IMR-90 (cell line): ENCODE measurements at regions not wholly inside any gene's neighbourhood (a gene's known extent, or its start where the extent isn't known, plus 50 kb on each side); places are given as distances from the start of the nearest gene placed in this dataset.

Source experiments
- ATAC-seq: fragments of 200-7000 bp; cut with Tn5 transposase; 2 replicates; pipeline ENCODE4 v1.9.1; 2020; ENCODE audit warnings: low read depth, mild to moderate bottlenecking, moderate library complexity
- BruUV-seq: library from RNA; stranded (reverse); fragments of 400-500 nt; replicated peaks from 2 replicates; lab custom pipeline; 2021; lab: Mats Ljungman, UMichigan
- CTCF ChIA-PET: fragments of 300-600 bp; formaldehyde crosslinking; extraction: SDS; loops from one replicate; lab custom pipeline; 2021; ENCODE audit warnings: antibody characterized with exemption; lab: Yijun Ruan, JAX
- POLR2A ChIA-PET: fragments of 300-600 bp; sonication (Branson Sonifier 250); formaldehyde crosslinking; loops from one replicate; lab custom pipeline; 2022; ENCODE audit warnings: antibody characterized with exemption; ENCODE audit not compliant: unreplicated experiment; lab: Charles Lee
- DNase-seq: peaks from one replicate; pipeline ENCODE4 v3.0.0; 2013
- H2AFZ ChIP-seq: replicated peaks from 2 replicates; pipeline ENCODE3; 2013; ENCODE audit warnings: low read length, mild to moderate bottlenecking; ENCODE audit not compliant: poor library complexity
- H2AK5ac ChIP-seq: 2 replicates; pipeline ENCODE4 v1.6.1; 2013; ENCODE audit warnings: low read depth, low read length, inconsistent platforms
- H2AK9ac ChIP-seq: replicated peaks from 2 replicates; pipeline ENCODE3; 2013; ENCODE audit warnings: mild to moderate bottlenecking, low read depth, low read length, moderate library complexity; ENCODE audit not compliant: poor library complexity
- H2BK120ac ChIP-seq: 2 replicates; pipeline ENCODE4 v1.6.1; 2013; ENCODE audit warnings: low read depth, low read length, inconsistent platforms
- H2BK15ac ChIP-seq: 3 replicates; pipeline ENCODE4 v1.6.1; 2013; ENCODE audit warnings: low read depth, low read length, inconsistent platforms
- H2BK20ac ChIP-seq: 2 replicates; pipeline ENCODE4 v1.6.1; 2013; ENCODE audit warnings: low read depth, mild to moderate bottlenecking, inconsistent platforms, low read length, moderate library complexity
- H2BK5ac ChIP-seq: 2 replicates; pipeline ENCODE4 v1.6.1; 2013; ENCODE audit warnings: mild to moderate bottlenecking, low read depth, low read length, inconsistent platforms; ENCODE audit not compliant: poor library complexity, severe bottlenecking
- H3K14ac ChIP-seq: replicated peaks from 2 replicates; pipeline ENCODE4 v1.6.1; 2013; ENCODE audit warnings: low read depth, low read length, inconsistent platforms
- H3K18ac ChIP-seq: 2 replicates; pipeline ENCODE4 v1.6.1; 2013; ENCODE audit warnings: low read depth, low read length, control low read depth
- H3K23ac ChIP-seq: 2 replicates; pipeline ENCODE4 v1.6.1; 2013; ENCODE audit warnings: low read depth, low read length, inconsistent platforms
- H3K27ac ChIP-seq: 2 replicates; pipeline ENCODE4 v1.5.1; 2013; ENCODE audit warnings: mild to moderate bottlenecking, control low read depth, low read length; ENCODE audit not compliant: insufficient read depth
- H3K27me3 ChIP-seq: 2 replicates; pipeline ENCODE4 v1.6.1; 2013; ENCODE audit warnings: low read length; ENCODE audit not compliant: control insufficient read depth, insufficient read depth
- H3K36me3 ChIP-seq: 2 replicates; pipeline ENCODE4 v1.6.1; 2013; ENCODE audit warnings: low read length, mixed read lengths; ENCODE audit not compliant: control insufficient read depth, insufficient read depth
- H3K4ac ChIP-seq: 2 replicates; pipeline ENCODE4 v1.6.1; 2013; ENCODE audit warnings: low read depth, low read length, inconsistent platforms
- H3K4me1 ChIP-seq: 2 replicates; pipeline ENCODE4 v1.6.1; 2013; ENCODE audit warnings: low read length, mixed read lengths; ENCODE audit not compliant: control insufficient read depth, insufficient read depth
- H3K4me2 ChIP-seq: 2 replicates; pipeline ENCODE4 v1.6.1; 2013; ENCODE audit warnings: low read depth, mild to moderate bottlenecking, control low read depth, low read length, moderate library complexity
- H3K4me3 ChIP-seq: 2 replicates; pipeline ENCODE4 v1.5.1; 2013; ENCODE audit warnings: low read depth, mild to moderate bottlenecking, control low read depth, low read length, moderate library complexity; ENCODE audit not compliant: insufficient read depth
- H3K56ac ChIP-seq: 2 replicates; pipeline ENCODE4 v1.6.1; 2013; ENCODE audit warnings: low read length, inconsistent platforms; ENCODE audit not compliant: insufficient read depth; ENCODE audit errors: extremely low read depth
- H3K79me1 ChIP-seq, 2 experiments: 2 replicates each; pipeline ENCODE4 v1.6.1; 2013; ENCODE audit warnings: low read length in 2 of 2, inconsistent platforms in 1 of 2, low read depth in 1 of 2
- H3K9ac ChIP-seq: 2 replicates; pipeline ENCODE4 v1.6.1; 2013; ENCODE audit warnings: low read depth, low read length, control low read depth
- H3K9me1 ChIP-seq: 2 replicates; pipeline ENCODE4 v1.6.1; 2013; ENCODE audit warnings: low read length, inconsistent platforms; ENCODE audit not compliant: insufficient read depth
- H3K9me3 ChIP-seq: 2 replicates; pipeline ENCODE4 v1.6.1; 2013; ENCODE audit warnings: low read length; ENCODE audit not compliant: control insufficient read depth, insufficient read depth
- H4K20me1 ChIP-seq: 2 replicates; pipeline ENCODE4 v1.6.1; 2013; ENCODE audit warnings: low read length, inconsistent platforms; ENCODE audit not compliant: insufficient read depth
- H4K5ac ChIP-seq: 2 replicates; pipeline ENCODE4 v1.6.1; 2013; ENCODE audit warnings: mild to moderate bottlenecking, low read depth, low read length, control low read depth
- H4K8ac ChIP-seq, 2 experiments: 2 replicates each; pipeline ENCODE4 v1.6.1; 2013; ENCODE audit warnings: low read depth in 2 of 2, low read length in 2 of 2, control low read depth in 1 of 2, inconsistent platforms in 1 of 2
- H4K91ac ChIP-seq: 2 replicates; pipeline ENCODE4 v1.6.1; 2013; ENCODE audit warnings: low read depth, low read length, inconsistent platforms; ENCODE audit not compliant: insufficient read depth
- BHLHE40 ChIP-seq: fragments of 150-350 bp; IDR thresholded peaks from 2 replicates; pipeline ENCODE4 v1.6.1; 2016; ENCODE audit warnings: mild to moderate bottlenecking, low read depth, low read length
- CEBPB ChIP-seq: IDR thresholded peaks from 2 replicates; pipeline ENCODE4 v1.6.1; 2012; ENCODE audit warnings: low read depth, low read length, improper control_type of control experiment
- CHD1 ChIP-seq: IDR thresholded peaks from 2 replicates; pipeline ENCODE4 v1.6.1; 2012; ENCODE audit warnings: low read depth, low read length, improper control_type of control experiment
- FOS ChIP-seq: fragments of 150-350 bp; IDR thresholded peaks from 2 replicates; pipeline ENCODE4 v1.6.1; 2016; ENCODE audit warnings: low read depth, low read length
- MAFK ChIP-seq: IDR thresholded peaks from 2 replicates; pipeline ENCODE4 v1.6.1; 2012; ENCODE audit warnings: low read depth, low read length, improper control_type of control experiment
- MAZ ChIP-seq: IDR thresholded peaks from 2 replicates; pipeline ENCODE4 v1.6.1; 2012; ENCODE audit warnings: low read depth, mild to moderate bottlenecking, low read length, improper control_type of control experiment, moderate library complexity, borderline replicate concordance
- MXI1 ChIP-seq: IDR thresholded peaks from 2 replicates; pipeline ENCODE4 v1.6.1; 2012; ENCODE audit warnings: low read depth, mild to moderate bottlenecking, low read length, moderate library complexity, borderline replicate concordance
- NFE2L2 ChIP-seq: fragments of 150-350 bp; IDR thresholded peaks from 2 replicates; pipeline ENCODE4 v1.6.1; 2016; ENCODE audit warnings: low read depth, mild to moderate bottlenecking, low read length
- POLR2A ChIP-seq: IDR thresholded peaks from 2 replicates; pipeline ENCODE4 v1.6.1; 2012; ENCODE audit warnings: mild to moderate bottlenecking, low read depth, low read length
- RAD21 ChIP-seq: IDR thresholded peaks from 2 replicates; pipeline ENCODE4 v1.6.1; 2012; ENCODE audit warnings: low read length, improper control_type of control experiment
- RCOR1 ChIP-seq: IDR thresholded peaks from 2 replicates; pipeline ENCODE4 v1.6.1; 2012; ENCODE audit warnings: mild to moderate bottlenecking, low read length, improper control_type of control experiment; ENCODE audit not compliant: insufficient replicate concordance
- RFX5 ChIP-seq: IDR thresholded peaks from 2 replicates; pipeline ENCODE4 v1.8.0; 2012; ENCODE audit warnings: low read depth, mild to moderate bottlenecking, low read length, moderate library complexity
- SMC3 ChIP-seq: fragments of 150-350 bp; IDR thresholded peaks from 2 replicates; pipeline ENCODE4 v1.6.1; 2016; ENCODE audit warnings: low read depth, mild to moderate bottlenecking, antibody characterized with exemption, low read length, moderate library complexity
- WGBS, 2 experiments: methylation state at CpG; one replicate each; pipeline versions ENCODE4 v1.1.5 to v1.1.7; 2013; ENCODE audit warnings: missing lambda C conversion rate in 2 of 2; ENCODE audit not compliant: insufficient read length in 1 of 2; ENCODE audit errors: extremely low coverage in 2 of 2; 5-methylcytosine and 5-hydroxymethylcytosine counted together
- dilution Hi-C: fragments of 300-500 bp; cut with HindIII; formaldehyde crosslinking; loops from one replicate; pipeline ENCODE4 v1.14.3; 2018; ENCODE audit warnings: low sequenced_read_pairs; ENCODE audit not compliant: unreplicated experiment
- in situ Hi-C: fragments of 300-500 bp; cut with MboI; formaldehyde crosslinking; loops from 3 replicates; pipeline ENCODE4 v1.14.3; 2019; ENCODE audit warnings: low sequenced_read_pairs, inconsistent platforms, mixed read lengths
- intact Hi-C: fragments of 100-400 bp; cut with micrococcal nuclease; formaldehyde crosslinking; loops from 2 replicates; pipeline ENCODE4 v1.10.0; 2022
- TF ChIP-seq, protein P1 (sequence below): fragments of 150-350 bp; IDR thresholded peaks from 2 replicates; pipeline ENCODE4 v1.6.1; 2017; ENCODE audit warnings: mild to moderate bottlenecking, antibody characterized with exemption, low read length, low read depth
- TF ChIP-seq, protein P2 (sequence below): fragments of 150-350 bp; IDR thresholded peaks from 2 replicates; pipeline ENCODE4 v1.6.1; 2016; ENCODE audit warnings: low read depth, mild to moderate bottlenecking, low read length, moderate library complexity, borderline replicate concordance
- TF ChIP-seq, protein P3 (sequence below): conservative IDR thresholded peaks from 2 replicates; pipeline ENCODE4 v1.5.1; 2012; ENCODE audit warnings: mild to moderate bottlenecking, low read depth, low read length, improper control_type of control experiment

DNA sequence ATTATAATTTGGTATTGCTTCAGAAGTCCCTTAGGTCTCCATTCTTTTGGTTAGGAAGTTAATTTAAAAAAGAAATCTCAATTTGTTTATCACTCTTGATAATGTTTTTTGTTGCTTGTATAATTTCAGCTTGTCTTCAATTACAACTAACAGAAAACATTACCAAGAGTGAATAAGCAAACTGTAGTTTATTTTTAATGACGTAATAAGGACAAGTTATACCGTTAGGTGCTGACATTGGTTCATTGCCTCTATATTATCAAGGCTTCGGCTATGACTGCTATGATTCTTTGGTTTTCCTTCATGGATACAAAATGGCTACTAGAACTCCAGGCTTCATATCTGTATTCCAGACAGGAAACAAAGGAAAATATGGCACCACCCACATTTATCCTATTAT, 220.6 kb downstream of the PTGER3 start:
- CTCF ChIA-PET, result no interaction called here
- TF ChIP-seq RCOR1 (no peak), MAFK (no peak), POLR2A (no peak), FOS (no peak), MAZ (no peak), RAD21 (no peak), RFX5 (no peak), NFE2L2 (no peak), BHLHE40 (no peak), CHD1 (no peak), MXI1 (no peak), SMC3 (no peak), CEBPB (no peak)
- TF ChIP-seq, protein P1, sequence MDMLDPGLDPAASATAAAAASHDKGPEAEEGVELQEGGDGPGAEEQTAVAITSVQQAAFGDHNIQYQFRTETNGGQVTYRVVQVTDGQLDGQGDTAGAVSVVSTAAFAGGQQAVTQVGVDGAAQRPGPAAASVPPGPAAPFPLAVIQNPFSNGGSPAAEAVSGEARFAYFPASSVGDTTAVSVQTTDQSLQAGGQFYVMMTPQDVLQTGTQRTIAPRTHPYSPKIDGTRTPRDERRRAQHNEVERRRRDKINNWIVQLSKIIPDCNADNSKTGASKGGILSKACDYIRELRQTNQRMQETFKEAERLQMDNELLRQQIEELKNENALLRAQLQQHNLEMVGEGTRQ, result no peak
- TF ChIP-seq, protein P2, sequence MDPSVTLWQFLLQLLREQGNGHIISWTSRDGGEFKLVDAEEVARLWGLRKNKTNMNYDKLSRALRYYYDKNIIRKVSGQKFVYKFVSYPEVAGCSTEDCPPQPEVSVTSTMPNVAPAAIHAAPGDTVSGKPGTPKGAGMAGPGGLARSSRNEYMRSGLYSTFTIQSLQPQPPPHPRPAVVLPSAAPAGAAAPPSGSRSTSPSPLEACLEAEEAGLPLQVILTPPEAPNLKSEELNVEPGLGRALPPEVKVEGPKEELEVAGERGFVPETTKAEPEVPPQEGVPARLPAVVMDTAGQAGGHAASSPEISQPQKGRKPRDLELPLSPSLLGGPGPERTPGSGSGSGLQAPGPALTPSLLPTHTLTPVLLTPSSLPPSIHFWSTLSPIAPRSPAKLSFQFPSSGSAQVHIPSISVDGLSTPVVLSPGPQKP, result no peak
- TF ChIP-seq, protein P3, sequence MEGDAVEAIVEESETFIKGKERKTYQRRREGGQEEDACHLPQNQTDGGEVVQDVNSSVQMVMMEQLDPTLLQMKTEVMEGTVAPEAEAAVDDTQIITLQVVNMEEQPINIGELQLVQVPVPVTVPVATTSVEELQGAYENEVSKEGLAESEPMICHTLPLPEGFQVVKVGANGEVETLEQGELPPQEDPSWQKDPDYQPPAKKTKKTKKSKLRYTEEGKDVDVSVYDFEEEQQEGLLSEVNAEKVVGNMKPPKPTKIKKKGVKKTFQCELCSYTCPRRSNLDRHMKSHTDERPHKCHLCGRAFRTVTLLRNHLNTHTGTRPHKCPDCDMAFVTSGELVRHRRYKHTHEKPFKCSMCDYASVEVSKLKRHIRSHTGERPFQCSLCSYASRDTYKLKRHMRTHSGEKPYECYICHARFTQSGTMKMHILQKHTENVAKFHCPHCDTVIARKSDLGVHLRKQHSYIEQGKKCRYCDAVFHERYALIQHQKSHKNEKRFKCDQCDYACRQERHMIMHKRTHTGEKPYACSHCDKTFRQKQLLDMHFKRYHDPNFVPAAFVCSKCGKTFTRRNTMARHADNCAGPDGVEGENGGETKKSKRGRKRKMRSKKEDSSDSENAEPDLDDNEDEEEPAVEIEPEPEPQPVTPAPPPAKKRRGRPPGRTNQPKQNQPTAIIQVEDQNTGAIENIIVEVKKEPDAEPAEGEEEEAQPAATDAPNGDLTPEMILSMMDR, result no peak

More for the DNA sequence above, 220.6 kb downstream of the PTGER3 start:
- Histone ChIP-seq H2AFZ (no peak overlapping the region), H3K14ac (no peak overlapping the region), H3K9me3 (peaks cover 2% of the 10 kb centered on the region; the same call in 1 of the 2 replicates), H3K27ac (no peak overlapping the region), H3K4ac (no peak overlapping the region), H2AK5ac (no peak overlapping the region), H3K18ac (no peak overlapping the region), H3K36me3 (no peaks in the 10 kb centered on the region), H4K5ac (no peak overlapping the region), H3K4me1 (no peaks in the 10 kb centered on the region), H2BK120ac (no peak overlapping the region), H4K20me1 (no peaks in the 10 kb centered on the region), H2BK5ac (no peak overlapping the region), H4K8ac (no peak overlapping the region), H3K9ac (no peak overlapping the region), H3K9me1 (no peaks in the 10 kb centered on the region), H3K27me3 (no peaks in the 10 kb centered on the region), H3K23ac (no peak overlapping the region), H3K4me3 (no peak overlapping the region), H2AK9ac (no peak overlapping the region), H3K56ac (no peak overlapping the region), H3K4me2 (no peak overlapping the region), H3K79me1 (no peaks in the 10 kb centered on the region), H2BK20ac (no peak overlapping the region), H4K91ac (no peak overlapping the region), H2BK15ac (no peak overlapping the region)
- ATAC-seq (no peak), DNase-seq (no peak)
- in situ Hi-C loops, result no loop called here
- POLR2A ChIA-PET, result no interaction called here
- dilution Hi-C loops, result no loop called here
- no CpG with 5 or more reads among the region's 3 CpGs for WGBS, 2 experiments
- intact Hi-C loops, result no loop called here
- no TSS peak for BruUV-seq
